Activated CD4-positive, alpha-beta T cell treated with anti-CD3 and anti-CD28 coated beads, Interleukin-2, amount 10 ng/mL, durations not matched to agents 7 days and 5 days (primary cell): ENCODE measurements at regions not wholly inside any gene's neighbourhood (a gene's known extent, or its start where the extent isn't known, plus 50 kb on each side); places are given as distances from the start of the nearest gene placed in this dataset.
"Not testable (repeated sequence)": the region's sequence is repeated elsewhere in the genome, so short reads cannot be mapped to it uniquely, and the experiment has no call there.

Experiments
- CTCF ChIA-PET: fragments of 350-600 bp; sonication (Branson Sonifier 250); formaldehyde crosslinking; loops from one replicate; lab custom pipeline; 2021; ENCODE audit warnings: antibody characterized with exemption; lab: Charles Lee
- POLR2A ChIA-PET: fragments of 350-600 bp; sonication (Branson Sonifier 250); formaldehyde crosslinking; loops from one replicate; lab custom pipeline; 2021; ENCODE audit warnings: antibody characterized with exemption; lab: Charles Lee
- DNase-seq: peaks from one replicate; pipeline ENCODE4 v3.0.0-alpha.2; 2020
- H3K27ac Mint-ChIP-seq: one replicate; pipeline ENCODE4 v1.8.0; 2021; ENCODE audit warnings: mild to moderate bottlenecking, moderate library complexity, mixed read lengths
- H3K27me3 Mint-ChIP-seq: one replicate; pipeline ENCODE4 v1.8.0; 2021; ENCODE audit warnings: mixed read lengths
- H3K36me3 Mint-ChIP-seq: one replicate; pipeline ENCODE4 v1.8.0; 2021; ENCODE audit warnings: low read depth, mixed read lengths
- H3K4me1 Mint-ChIP-seq: one replicate; pipeline ENCODE4 v1.8.0; 2021; ENCODE audit warnings: mixed read lengths
- H3K4me3 Mint-ChIP-seq: one replicate; pipeline ENCODE4 v1.8.0; 2021; ENCODE audit warnings: mild to moderate bottlenecking, moderate library complexity, mixed read lengths
- H3K9me3 Mint-ChIP-seq: one replicate; pipeline ENCODE4 v1.8.0; 2021; ENCODE audit warnings: mixed read lengths

- DNase-seq, H3K9me3 Mint-ChIP-seq, H3K36me3 Mint-ChIP-seq, CTCF ChIA-PET, POLR2A ChIA-PET, H3K27ac Mint-ChIP-seq, H3K27me3 Mint-ChIP-seq, H3K4me3 Mint-ChIP-seq, H3K4me1 Mint-ChIP-seq: not testable (repeated sequence)
Measured at GRCh38 chr11:46204415-46204814, 73.0 kb upstream of the CREB3L1 start.

- H3K4me3 Mint-ChIP-seq, result no peak overlapping the region
- peaks cover 13% of the 10 kb centered on the region for H3K27me3 Mint-ChIP-seq
- H3K9me3 Mint-ChIP-seq, result no peaks in the 10 kb centered on the region
- CTCF ChIA-PET, result no interaction called here
- DNase-seq, result no peak
- no peaks in the 10 kb centered on the region for H3K36me3 Mint-ChIP-seq
- POLR2A ChIA-PET, result no interaction called here
- no peaks in the 10 kb centered on the region for H3K4me1 Mint-ChIP-seq
- no peak overlapping the region for H3K27ac Mint-ChIP-seq
Measured at GRCh38 chr11:46203746-46204145, 73.7 kb upstream of the CREB3L1 start.

GRCh38 chr11:46202696-46203391 lies 74.6 kb upstream of the CREB3L1 start:
- no peak for DNase-seq
- H3K4me1 Mint-ChIP-seq, result no peaks in the 10 kb centered on the region
- CTCF ChIA-PET, result no interaction called here
- POLR2A ChIA-PET, result no interaction called here
- no peaks in the 10 kb centered on the region for H3K9me3 Mint-ChIP-seq
- no peak overlapping the region for H3K27ac Mint-ChIP-seq
- H3K4me3 Mint-ChIP-seq, result no peak overlapping the region
- H3K36me3 Mint-ChIP-seq, result no peaks in the 10 kb centered on the region
- H3K27me3 Mint-ChIP-seq, result peaks cover 14% of the 10 kb centered on the region

DNA sequence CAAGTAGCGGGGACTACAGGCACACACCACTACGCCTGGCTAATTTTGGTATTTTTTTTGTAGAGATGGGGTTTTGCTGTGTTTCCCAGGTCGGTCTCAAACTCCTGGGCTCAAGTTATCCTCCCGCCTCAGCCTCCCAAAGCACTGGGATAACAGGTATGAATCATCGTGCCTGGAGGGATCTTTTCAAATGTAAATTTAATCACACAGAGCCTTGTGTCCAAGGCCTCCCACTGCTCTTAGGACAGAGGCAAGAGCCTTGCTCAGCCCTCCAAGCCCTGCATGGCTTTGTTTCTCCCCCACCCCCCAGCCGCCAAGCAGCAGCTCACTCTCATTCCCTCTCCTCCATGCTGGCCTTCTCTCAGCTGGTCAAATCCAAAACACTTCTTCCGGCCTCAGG lies 75.3 kb upstream of the CREB3L1 start:
- CTCF ChIA-PET, result no interaction called here
- Mint-ChIP-seq H3K4me3 (no peak overlapping the region), H3K27ac (no peak overlapping the region), H3K4me1 (no peaks in the 10 kb centered on the region), H3K36me3 (no peaks in the 10 kb centered on the region), H3K27me3 (peaks cover 15% of the 10 kb centered on the region), H3K9me3 (no peaks in the 10 kb centered on the region)
- DNase-seq, result no peak
- POLR2A ChIA-PET, result no interaction called here

DNA sequence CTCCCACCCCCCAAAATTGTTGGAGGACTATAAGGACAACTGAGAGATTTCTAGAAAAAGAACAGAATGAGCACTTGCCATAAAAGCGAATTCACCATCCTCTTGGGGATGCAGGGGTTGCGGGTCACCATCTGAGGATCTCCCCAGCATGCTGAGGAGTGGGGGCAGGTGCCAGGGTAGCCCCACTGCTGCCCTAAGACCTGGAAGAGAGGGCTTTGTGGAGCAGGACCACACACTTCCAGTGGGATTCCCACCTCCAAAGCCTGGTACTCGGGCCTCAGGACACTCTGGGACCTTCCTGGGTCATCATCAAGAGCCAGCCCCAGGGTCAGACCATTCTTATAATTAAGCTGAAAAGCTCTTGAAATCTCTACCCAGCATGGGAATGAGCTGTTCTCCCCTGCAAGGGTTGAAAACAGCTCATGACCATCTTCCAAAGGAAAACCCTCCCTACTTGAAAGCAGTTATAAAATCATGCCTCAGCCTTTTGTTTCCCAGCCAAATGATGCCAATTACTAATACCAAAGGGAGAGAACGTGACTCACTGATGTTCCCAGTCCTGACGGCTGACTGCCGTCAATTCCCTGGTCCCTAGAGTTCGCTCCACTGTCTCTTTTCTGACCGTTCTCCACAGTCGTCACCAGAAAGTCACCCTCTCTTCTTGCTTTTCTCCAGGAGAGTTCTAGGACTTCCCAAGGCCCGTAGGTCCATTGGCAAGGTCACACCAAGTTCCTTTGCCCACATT lies 76.8 kb upstream of the CREB3L1 start:
- no peak overlapping the region for H3K27ac Mint-ChIP-seq
- ChIA-PET POLR2A (no interaction called here), CTCF (no interaction called here)
- DNase-seq, result no peak
- H3K36me3 Mint-ChIP-seq, result no peaks in the 10 kb centered on the region
- H3K27me3 Mint-ChIP-seq, result peaks cover 24% of the 10 kb centered on the region
- H3K4me1 Mint-ChIP-seq, result no peaks in the 10 kb centered on the region
- no peaks in the 10 kb centered on the region for H3K9me3 Mint-ChIP-seq
- no peak overlapping the region for H3K4me3 Mint-ChIP-seq

GRCh38 chr11:46198245-46199240 lies 77.3 kb upstream of the PHF21A start:
- no peaks in the 10 kb centered on the region for H3K9me3 Mint-ChIP-seq
- DNase-seq, result no peak
- peaks cover 19% of the 10 kb centered on the region for H3K27me3 Mint-ChIP-seq
- POLR2A ChIA-PET, result no interaction called here
- no peak overlapping the region for H3K27ac Mint-ChIP-seq
- no peaks in the 10 kb centered on the region for H3K4me1 Mint-ChIP-seq
- no peak overlapping the region for H3K4me3 Mint-ChIP-seq
- CTCF ChIA-PET, result interaction anchor here (0.6 kb wide), 2 partner anchors 94 to 209 kb away, joined by 4 to 5 read pairs; no protein-coding TSS in a partner anchor
- no peaks in the 10 kb centered on the region for H3K36me3 Mint-ChIP-seq

GRCh38 chr11:46197421-46197820 lies 76.2 kb upstream of the PHF21A start:
- ChIA-PET POLR2A (no interaction called here), CTCF (no interaction called here)
- H3K9me3 Mint-ChIP-seq, result no peaks in the 10 kb centered on the region
- H3K27ac Mint-ChIP-seq, result no peak overlapping the region
- H3K27me3 Mint-ChIP-seq, result peaks cover 23% of the 10 kb centered on the region
- H3K4me3 Mint-ChIP-seq, result no peak overlapping the region
- no peaks in the 10 kb centered on the region for H3K36me3 Mint-ChIP-seq
- no peaks in the 10 kb centered on the region for H3K4me1 Mint-ChIP-seq
- DNase-seq, result no peak

DNA sequence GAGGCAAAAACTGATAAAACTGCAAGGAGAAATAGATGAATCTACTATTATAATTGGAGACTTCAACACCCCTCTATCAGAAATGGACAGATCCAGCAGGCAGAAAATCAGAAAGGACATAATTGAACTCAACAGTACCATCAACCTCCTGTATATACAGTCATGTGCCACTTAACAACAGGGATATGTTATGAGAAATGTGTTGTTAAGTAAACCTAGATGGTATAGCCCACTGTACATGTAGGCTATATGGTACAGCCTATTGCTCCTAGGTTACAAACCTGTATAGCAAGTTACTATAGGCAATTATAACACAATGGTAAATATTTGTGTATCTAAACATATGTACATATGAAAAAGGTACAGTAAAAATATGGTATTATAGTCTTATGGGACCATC lies 66.8 kb upstream of the PHF21A start:
- no peak for DNase-seq
- Mint-ChIP-seq H3K27me3 (peaks cover 31% of the 10 kb centered on the region), H3K4me1 (no peaks in the 10 kb centered on the region), H3K9me3 (peaks cover 6% of the 10 kb centered on the region), H3K27ac (no peak overlapping the region), H3K36me3 (no peaks in the 10 kb centered on the region), H3K4me3 (no peak overlapping the region)
- ChIA-PET POLR2A (no interaction called here), CTCF (no interaction called here)

DNA sequence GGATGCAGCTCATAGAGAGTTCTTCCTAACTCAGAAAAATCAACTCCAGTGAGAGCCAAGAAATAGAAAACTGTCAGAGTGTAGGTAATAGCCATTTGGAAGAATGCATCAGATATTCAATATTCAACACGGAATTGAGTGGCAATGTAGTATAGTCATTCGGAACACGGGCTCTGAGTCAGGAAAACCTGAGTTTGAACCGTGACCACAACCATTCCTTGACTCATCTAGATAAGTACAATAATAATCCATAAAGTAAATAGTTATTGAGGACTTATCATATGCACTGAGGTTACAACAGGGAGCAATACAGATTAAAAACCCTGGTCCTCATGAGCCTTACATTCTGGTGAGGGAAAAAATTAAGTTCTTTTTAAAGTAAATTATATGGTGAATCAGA lies 62.6 kb upstream of the PHF21A start:
- POLR2A ChIA-PET, result no interaction called here
- Mint-ChIP-seq H3K9me3 (no peaks in the 10 kb centered on the region), H3K27me3 (peaks cover 34% of the 10 kb centered on the region), H3K27ac (no peak overlapping the region), H3K4me1 (no peaks in the 10 kb centered on the region), H3K36me3 (no peaks in the 10 kb centered on the region), H3K4me3 (no peak overlapping the region)
- CTCF ChIA-PET, result interaction anchor here (1.8 kb wide), 1 partner anchor 126 kb away, joined by 4 read pairs; no protein-coding TSS in a partner anchor
- DNase-seq, result no peak

GRCh38 chr11:46181843-46182424 lies 60.7 kb upstream of the PHF21A start:
- H3K9me3 Mint-ChIP-seq, result no peaks in the 10 kb centered on the region
- peaks cover 30% of the 10 kb centered on the region for H3K27me3 Mint-ChIP-seq
- H3K27ac Mint-ChIP-seq, result no peak overlapping the region
- no peak for DNase-seq
- no peak overlapping the region for H3K4me3 Mint-ChIP-seq
- POLR2A ChIA-PET, result no interaction called here
- H3K36me3 Mint-ChIP-seq, result no peaks in the 10 kb centered on the region
- no peaks in the 10 kb centered on the region for H3K4me1 Mint-ChIP-seq
- CTCF ChIA-PET, result interaction anchor here (1.8 kb wide), 1 partner anchor 128 kb away, joined by 4 read pairs; no protein-coding TSS in a partner anchor

GRCh38 chr11:46181387-46181786 lies 60.1 kb upstream of the PHF21A start:
- H3K27me3 Mint-ChIP-seq, result peaks cover 28% of the 10 kb centered on the region
- POLR2A ChIA-PET, result no interaction called here
- no peaks in the 10 kb centered on the region for H3K4me1 Mint-ChIP-seq
- CTCF ChIA-PET, result interaction anchor here (1.0 kb wide), 1 partner anchor 10 kb away, joined by 3 read pairs; no protein-coding TSS in a partner anchor
- H3K9me3 Mint-ChIP-seq, result no peaks in the 10 kb centered on the region
- no peak overlapping the region for H3K27ac Mint-ChIP-seq
- DNase-seq, result no peak
- H3K4me3 Mint-ChIP-seq, result no peak overlapping the region
- H3K36me3 Mint-ChIP-seq, result no peaks in the 10 kb centered on the region

GRCh38 chr11:46180736-46181135 lies 59.5 kb upstream of the PHF21A start:
- Mint-ChIP-seq H3K36me3 (no peaks in the 10 kb centered on the region), H3K27ac (no peak overlapping the region), H3K9me3 (no peaks in the 10 kb centered on the region), H3K4me1 (no peaks in the 10 kb centered on the region), H3K4me3 (no peak overlapping the region), H3K27me3 (peaks cover 28% of the 10 kb centered on the region)
- POLR2A ChIA-PET, result no interaction called here
- DNase-seq, result no peak
- CTCF ChIA-PET, result interaction anchor here (1.0 kb wide), 1 partner anchor 11 kb away, joined by 3 read pairs; no protein-coding TSS in a partner anchor
